Endothelial cell (in vitro differentiated cells): ENCODE measurements at regions not wholly inside any gene's neighbourhood (a gene's known extent, or its start where the extent isn't known, plus 50 kb on each side); places are given as distances from the start of the nearest gene placed in this dataset.

ENCODE experiments used
- DNase-seq: peaks from one replicate; pipeline ENCODE4 v3.0.0; 2021; ENCODE audit warnings: low spot score
- H3K27ac Mint-ChIP-seq: one replicate; pipeline ENCODE4 v1.8.0; 2021; ENCODE audit warnings: mixed read lengths, inconsistent platforms; ENCODE audit not compliant: unreplicated experiment
- H3K27me3 Mint-ChIP-seq: one replicate; pipeline ENCODE4 v1.8.0; 2021; ENCODE audit warnings: mild to moderate bottlenecking, moderate library complexity, mixed read lengths, inconsistent platforms; ENCODE audit not compliant: unreplicated experiment
- H3K36me3 Mint-ChIP-seq: one replicate; pipeline ENCODE4 v1.8.0; 2021; ENCODE audit warnings: mild to moderate bottlenecking, low read depth, mixed read lengths, inconsistent platforms; ENCODE audit not compliant: unreplicated experiment
- H3K4me1 Mint-ChIP-seq: one replicate; pipeline ENCODE4 v1.8.0; 2021; ENCODE audit warnings: mild to moderate bottlenecking, mixed read lengths, inconsistent platforms; ENCODE audit not compliant: unreplicated experiment
- H3K4me3 Mint-ChIP-seq: one replicate; pipeline ENCODE4 v1.8.0; 2021; ENCODE audit warnings: mild to moderate bottlenecking, mixed read lengths, inconsistent platforms; ENCODE audit not compliant: unreplicated experiment
- H3K9me3 Mint-ChIP-seq: one replicate; pipeline ENCODE4 v1.8.0; 2021; ENCODE audit warnings: mixed read lengths, inconsistent platforms; ENCODE audit not compliant: unreplicated experiment
- TF ChIP-seq, protein P1 (sequence below): fragments of 200-600 bp; sonication (generic); IDR thresholded peaks from one replicate; pipeline ENCODE4 v1.5.0; 2021; ENCODE audit warnings: antibody characterized with exemption; ENCODE audit not compliant: unreplicated experiment

GRCh38 chr18:39713961-39714360 lies 2148.4 kb upstream of the CELF4 start:
- no peak overlapping the region for H3K4me3 Mint-ChIP-seq
- H3K4me1 Mint-ChIP-seq, result peaks cover 2% of the 10 kb centered on the region
- no peaks in the 10 kb centered on the region for H3K36me3 Mint-ChIP-seq
- TF ChIP-seq, protein P1, sequence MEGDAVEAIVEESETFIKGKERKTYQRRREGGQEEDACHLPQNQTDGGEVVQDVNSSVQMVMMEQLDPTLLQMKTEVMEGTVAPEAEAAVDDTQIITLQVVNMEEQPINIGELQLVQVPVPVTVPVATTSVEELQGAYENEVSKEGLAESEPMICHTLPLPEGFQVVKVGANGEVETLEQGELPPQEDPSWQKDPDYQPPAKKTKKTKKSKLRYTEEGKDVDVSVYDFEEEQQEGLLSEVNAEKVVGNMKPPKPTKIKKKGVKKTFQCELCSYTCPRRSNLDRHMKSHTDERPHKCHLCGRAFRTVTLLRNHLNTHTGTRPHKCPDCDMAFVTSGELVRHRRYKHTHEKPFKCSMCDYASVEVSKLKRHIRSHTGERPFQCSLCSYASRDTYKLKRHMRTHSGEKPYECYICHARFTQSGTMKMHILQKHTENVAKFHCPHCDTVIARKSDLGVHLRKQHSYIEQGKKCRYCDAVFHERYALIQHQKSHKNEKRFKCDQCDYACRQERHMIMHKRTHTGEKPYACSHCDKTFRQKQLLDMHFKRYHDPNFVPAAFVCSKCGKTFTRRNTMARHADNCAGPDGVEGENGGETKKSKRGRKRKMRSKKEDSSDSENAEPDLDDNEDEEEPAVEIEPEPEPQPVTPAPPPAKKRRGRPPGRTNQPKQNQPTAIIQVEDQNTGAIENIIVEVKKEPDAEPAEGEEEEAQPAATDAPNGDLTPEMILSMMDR, result no peak
- no peak for DNase-seq
- H3K27ac Mint-ChIP-seq, result no peak overlapping the region
- H3K9me3 Mint-ChIP-seq, result no peaks in the 10 kb centered on the region
- H3K27me3 Mint-ChIP-seq, result no peaks in the 10 kb centered on the region

- Mint-ChIP-seq H3K36me3 (no peaks in the 10 kb centered on the region), H3K9me3 (no peaks in the 10 kb centered on the region), H3K27me3 (no peaks in the 10 kb centered on the region), H3K4me3 (no peak overlapping the region), H3K4me1 (peaks cover 2% of the 10 kb centered on the region), H3K27ac (no peak overlapping the region)
- DNase-seq, result no peak
- TF ChIP-seq, protein P1, result no peak
Measured at GRCh38 chr18:39711701-39712100, 2146.1 kb upstream of the CELF4 start.

GRCh38 chr18:39705362-39705761 lies 2139.8 kb upstream of the CELF4 start:
- Mint-ChIP-seq H3K27ac (no peak overlapping the region), H3K27me3 (no peaks in the 10 kb centered on the region), H3K4me1 (peaks cover 2% of the 10 kb centered on the region), H3K4me3 (no peak overlapping the region), H3K36me3 (no peaks in the 10 kb centered on the region), H3K9me3 (no peaks in the 10 kb centered on the region)
- DNase-seq, result no peak
- TF ChIP-seq, protein P1, result no peak

- TF ChIP-seq, protein P1, result no peak
- H3K4me1 Mint-ChIP-seq, result no peaks in the 10 kb centered on the region
- H3K4me3 Mint-ChIP-seq, result no peak overlapping the region
- H3K27me3 Mint-ChIP-seq, result no peaks in the 10 kb centered on the region
- no peak overlapping the region for H3K27ac Mint-ChIP-seq
- H3K9me3 Mint-ChIP-seq, result no peaks in the 10 kb centered on the region
- DNase-seq, result no peak
- H3K36me3 Mint-ChIP-seq, result no peaks in the 10 kb centered on the region
Measured at GRCh38 chr18:39702888-39703287, 2137.3 kb upstream of the CELF4 start.

- no peaks in the 10 kb centered on the region for H3K27me3 Mint-ChIP-seq
- DNase-seq, result no peak
- H3K4me1 Mint-ChIP-seq, result no peaks in the 10 kb centered on the region
- H3K36me3 Mint-ChIP-seq, result no peaks in the 10 kb centered on the region
- H3K4me3 Mint-ChIP-seq, result no peak overlapping the region
- H3K27ac Mint-ChIP-seq, result no peak overlapping the region
- TF ChIP-seq, protein P1, result no peak
- H3K9me3 Mint-ChIP-seq, result no peaks in the 10 kb centered on the region
Measured at GRCh38 chr18:39701839-39702238, 2136.2 kb upstream of the CELF4 start.
